Esophagus squamous epithelium (tissue), 4 donors: ENCODE measurements at regions not wholly inside any gene's neighbourhood (a gene's known extent, or its start where the extent isn't known, plus 50 kb on each side); places are given as distances from the start of the nearest gene placed in this dataset.

Experiments used
- POLR2A ChIP-seq, 4 donors: fragments of 450-650 bp; IDR thresholded peaks; one replicate each; pipeline ENCODE4 v1.6.1; 2017; ENCODE audit warnings: antibody characterized with exemption in 4 of 4, mild to moderate bottlenecking in 4 of 4, moderate library complexity in 3 of 4
- TF ChIP-seq, protein P1 (sequence below), 6 experiments: fragments of 450-650 bp in 4 of 6; fragments of 200-600 bp in 2 of 6; sonication (generic) in 2 of 6; IDR thresholded peaks; one replicate each; pipeline ENCODE4 v1.5.1; 2016 to 2019; ENCODE audit warnings: antibody characterized with exemption in 6 of 6, mild to moderate bottlenecking in 4 of 6, moderate library complexity in 4 of 6

DNA sequence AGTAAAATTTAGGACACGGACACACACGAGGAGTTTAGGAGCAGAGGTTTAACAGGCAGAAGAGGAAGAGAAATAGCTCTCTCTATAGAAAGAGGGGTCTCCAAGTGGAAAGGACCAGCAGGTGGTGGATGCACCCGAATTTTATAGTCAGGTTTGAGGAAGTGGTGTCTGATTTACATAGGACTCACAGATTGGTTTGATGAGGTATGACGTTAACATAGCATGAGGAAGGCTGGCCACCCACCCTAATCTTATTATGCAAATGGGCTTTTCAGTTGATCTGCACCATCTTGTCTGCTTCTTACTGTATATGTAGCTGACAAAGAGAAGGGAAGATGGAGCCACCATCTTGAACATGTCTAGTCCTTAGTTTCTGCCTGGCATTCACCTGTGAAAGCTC is 52.5 kb upstream of the RGS2 start:
- TF ChIP-seq, protein P1, sequence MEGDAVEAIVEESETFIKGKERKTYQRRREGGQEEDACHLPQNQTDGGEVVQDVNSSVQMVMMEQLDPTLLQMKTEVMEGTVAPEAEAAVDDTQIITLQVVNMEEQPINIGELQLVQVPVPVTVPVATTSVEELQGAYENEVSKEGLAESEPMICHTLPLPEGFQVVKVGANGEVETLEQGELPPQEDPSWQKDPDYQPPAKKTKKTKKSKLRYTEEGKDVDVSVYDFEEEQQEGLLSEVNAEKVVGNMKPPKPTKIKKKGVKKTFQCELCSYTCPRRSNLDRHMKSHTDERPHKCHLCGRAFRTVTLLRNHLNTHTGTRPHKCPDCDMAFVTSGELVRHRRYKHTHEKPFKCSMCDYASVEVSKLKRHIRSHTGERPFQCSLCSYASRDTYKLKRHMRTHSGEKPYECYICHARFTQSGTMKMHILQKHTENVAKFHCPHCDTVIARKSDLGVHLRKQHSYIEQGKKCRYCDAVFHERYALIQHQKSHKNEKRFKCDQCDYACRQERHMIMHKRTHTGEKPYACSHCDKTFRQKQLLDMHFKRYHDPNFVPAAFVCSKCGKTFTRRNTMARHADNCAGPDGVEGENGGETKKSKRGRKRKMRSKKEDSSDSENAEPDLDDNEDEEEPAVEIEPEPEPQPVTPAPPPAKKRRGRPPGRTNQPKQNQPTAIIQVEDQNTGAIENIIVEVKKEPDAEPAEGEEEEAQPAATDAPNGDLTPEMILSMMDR (IDR thresholded peaks at IDR 0.05) = no peak
- TF ChIP-seq POLR2A (IDR thresholded peaks at IDR 0.05) = no peak
